ENCODE measurements at regions not wholly inside any gene's neighbourhood (a gene's known extent, or its start where the extent isn't known, plus 50 kb on each side); places are given as distances from the start of the nearest gene placed in this dataset.

GRCh38 chr10:6969659-6970058 lies 389.6 kb upstream of the PRKCQ start:
- Histone ChIP-seq H3K4ac (ENCODE audit: low read depth in 1 of 2, low read length in 2 of 2) (no peak overlapping the region), H3K79me1 (replicated peaks; ENCODE audit: low read length, poor library complexity, severe bottlenecking) (no peaks in the 10 kb centered on the region), H3K27ac (ENCODE audit: low read length, poor library complexity, severe bottlenecking) (no peak overlapping the region), H2AFZ (ENCODE audit: low read depth, low read length) (no peak overlapping the region), H2AK5ac (ENCODE audit: low read length, severe bottlenecking) (no peak overlapping the region), H3K4me3 (ENCODE audit: insufficient read depth in 1 of 2, low read depth in 1 of 2, low read length in 2 of 2) (no peak overlapping the region), H3K27me3 (ENCODE audit: control insufficient read depth in 1 of 2, insufficient read depth in 1 of 2, low read length in 2 of 2) (no peaks in the 10 kb centered on the region), H4K8ac (ENCODE audit: low read length) (no peak overlapping the region), H3K4me2 (ENCODE audit: low read length, poor library complexity, severe bottlenecking) (no peak overlapping the region), H3K9ac (ENCODE audit: low read length) (no peak overlapping the region), H3K36me3 (ENCODE audit: control insufficient read depth in 1 of 2, insufficient read depth in 2 of 2, low read depth in 1 of 2, low read length in 2 of 2) (no peaks in the 10 kb centered on the region), H2BK15ac (ENCODE audit: low read depth, poor library complexity, severe bottlenecking) (no peak overlapping the region), H3K4me1 (ENCODE audit: control insufficient read depth, insufficient read depth, low read depth, low read length) (no peaks in the 10 kb centered on the region), H3K18ac (ENCODE audit: low read depth in 1 of 2, low read length in 2 of 2) (no peak overlapping the region), H4K91ac (ENCODE audit: low read length) (no peak overlapping the region), H3K14ac (ENCODE audit: low read length in 2 of 2) (no peak overlapping the region), H2BK5ac (ENCODE audit: low read depth, low read length, poor library complexity, severe bottlenecking) (no peak overlapping the region), H2BK120ac (ENCODE audit: low read depth, low read length) (no peak overlapping the region), H3K23ac (ENCODE audit: low read length in 2 of 2) (no peak overlapping the region), H3K9me3 (ENCODE audit: control insufficient read depth, low read length) (no peaks in the 10 kb centered on the region), H2BK12ac (ENCODE audit: low read length in 2 of 2) (no peak overlapping the region)
- DNase-seq = no peak
- 91% methylated on average over 3 of the region's 4 CpGs for WGBS

GRCh38 chr10:6964543-6964942 lies 384.5 kb upstream of the PRKCQ start:
- Histone ChIP-seq H3K23ac (ENCODE audit: low read length in 2 of 2) (no peak overlapping the region), H3K4ac (ENCODE audit: low read depth in 1 of 2, low read length in 2 of 2) (no peak overlapping the region), H2BK5ac (ENCODE audit: low read depth, low read length, poor library complexity, severe bottlenecking) (no peak overlapping the region), H2AFZ (ENCODE audit: low read depth, low read length) (no peak overlapping the region), H3K14ac (ENCODE audit: low read length in 2 of 2) (no peak overlapping the region), H3K27me3 (ENCODE audit: control insufficient read depth in 1 of 2, insufficient read depth in 1 of 2, low read length in 2 of 2) (peaks cover 0 to 3% of the 10 kb centered on the region in 2 experiments), H3K18ac (ENCODE audit: low read depth in 1 of 2, low read length in 2 of 2) (no peak overlapping the region), H3K4me3 (ENCODE audit: insufficient read depth in 1 of 2, low read depth in 1 of 2, low read length in 2 of 2) (no peak overlapping the region), H2BK120ac (ENCODE audit: low read depth, low read length) (no peak overlapping the region), H4K8ac (ENCODE audit: low read length) (no peak overlapping the region), H3K36me3 (ENCODE audit: control insufficient read depth in 1 of 2, insufficient read depth in 2 of 2, low read depth in 1 of 2, low read length in 2 of 2) (no peaks in the 10 kb centered on the region), H3K27ac (ENCODE audit: low read length, poor library complexity, severe bottlenecking) (no peak overlapping the region), H3K9ac (ENCODE audit: low read length) (no peak overlapping the region), H3K79me1 (replicated peaks; ENCODE audit: low read length, poor library complexity, severe bottlenecking) (no peaks in the 10 kb centered on the region), H2BK12ac (ENCODE audit: low read length in 2 of 2) (no peak overlapping the region), H2BK15ac (ENCODE audit: low read depth, poor library complexity, severe bottlenecking) (no peak overlapping the region), H4K91ac (ENCODE audit: low read length) (no peak overlapping the region), H2AK5ac (ENCODE audit: low read length, severe bottlenecking) (no peak overlapping the region), H3K9me3 (ENCODE audit: control insufficient read depth, low read length) (no peaks in the 10 kb centered on the region), H3K4me2 (ENCODE audit: low read length, poor library complexity, severe bottlenecking) (no peak overlapping the region), H3K4me1 (ENCODE audit: control insufficient read depth, insufficient read depth, low read depth, low read length) (no peaks in the 10 kb centered on the region)
- 85% methylated on average over 2 of the region's 4 CpGs for WGBS
- no peak for DNase-seq

GRCh38 chr10:6962576-6962975 lies 382.5 kb upstream of the PRKCQ start:
- Histone ChIP-seq H3K4me3 (ENCODE audit: insufficient read depth in 1 of 2, low read depth in 1 of 2, low read length in 2 of 2) (no peak overlapping the region), H3K27me3 (ENCODE audit: control insufficient read depth in 1 of 2, insufficient read depth in 1 of 2, low read length in 2 of 2) (peaks cover 0 to 3% of the 10 kb centered on the region in 2 experiments), H3K9ac (ENCODE audit: low read length) (no peak overlapping the region), H2BK15ac (ENCODE audit: low read depth, poor library complexity, severe bottlenecking) (no peak overlapping the region), H2BK5ac (ENCODE audit: low read depth, low read length, poor library complexity, severe bottlenecking) (no peak overlapping the region), H3K79me1 (replicated peaks; ENCODE audit: low read length, poor library complexity, severe bottlenecking) (no peaks in the 10 kb centered on the region), H3K23ac (ENCODE audit: low read length in 2 of 2) (no peak overlapping the region), H3K4me1 (ENCODE audit: control insufficient read depth, insufficient read depth, low read depth, low read length) (no peaks in the 10 kb centered on the region), H2AK5ac (ENCODE audit: low read length, severe bottlenecking) (no peak overlapping the region), H3K9me3 (ENCODE audit: control insufficient read depth, low read length) (no peaks in the 10 kb centered on the region), H3K18ac (ENCODE audit: low read depth in 1 of 2, low read length in 2 of 2) (no peak overlapping the region), H2BK120ac (ENCODE audit: low read depth, low read length) (no peak overlapping the region), H3K27ac (ENCODE audit: low read length, poor library complexity, severe bottlenecking) (no peak overlapping the region), H4K8ac (ENCODE audit: low read length) (no peak overlapping the region), H2AFZ (ENCODE audit: low read depth, low read length) (no peak overlapping the region), H3K14ac (ENCODE audit: low read length in 2 of 2) (no peak overlapping the region), H3K4ac (ENCODE audit: low read depth in 1 of 2, low read length in 2 of 2) (no peak overlapping the region), H4K91ac (ENCODE audit: low read length) (no peak overlapping the region), H3K4me2 (ENCODE audit: low read length, poor library complexity, severe bottlenecking) (no peak overlapping the region), H2BK12ac (ENCODE audit: low read length in 2 of 2) (no peak overlapping the region), H3K36me3 (ENCODE audit: control insufficient read depth in 1 of 2, insufficient read depth in 2 of 2, low read depth in 1 of 2, low read length in 2 of 2) (no peaks in the 10 kb centered on the region)
- WGBS = 82% methylated on average over 6 of the region's 6 CpGs
- DNase-seq = no peak

- Histone ChIP-seq H3K27ac (ENCODE audit: low read length, poor library complexity, severe bottlenecking) (no peak overlapping the region), H2AK5ac (ENCODE audit: low read length, severe bottlenecking) (no peak overlapping the region), H2BK120ac (ENCODE audit: low read depth, low read length) (no peak overlapping the region), H3K4me1 (ENCODE audit: control insufficient read depth, insufficient read depth, low read depth, low read length) (no peaks in the 10 kb centered on the region), H4K91ac (ENCODE audit: low read length) (no peak overlapping the region), H2AFZ (ENCODE audit: low read depth, low read length) (no peak overlapping the region), H2BK15ac (ENCODE audit: low read depth, poor library complexity, severe bottlenecking) (no peak overlapping the region), H2BK5ac (ENCODE audit: low read depth, low read length, poor library complexity, severe bottlenecking) (no peak overlapping the region), H3K18ac (ENCODE audit: low read depth in 1 of 2, low read length in 2 of 2) (no peak overlapping the region), H3K23ac (ENCODE audit: low read length in 2 of 2) (no peak overlapping the region), H2BK12ac (ENCODE audit: low read length in 2 of 2) (no peak overlapping the region), H3K4me2 (ENCODE audit: low read length, poor library complexity, severe bottlenecking) (no peak overlapping the region), H4K8ac (ENCODE audit: low read length) (no peak overlapping the region), H3K4me3 (ENCODE audit: insufficient read depth in 1 of 2, low read depth in 1 of 2, low read length in 2 of 2) (no peak overlapping the region), H3K9me3 (ENCODE audit: control insufficient read depth, low read length) (no peaks in the 10 kb centered on the region), H3K14ac (ENCODE audit: low read length in 2 of 2) (no peak overlapping the region), H3K4ac (ENCODE audit: low read depth in 1 of 2, low read length in 2 of 2) (no peak overlapping the region), H3K79me1 (replicated peaks; ENCODE audit: low read length, poor library complexity, severe bottlenecking) (no peaks in the 10 kb centered on the region), H3K36me3 (ENCODE audit: control insufficient read depth in 1 of 2, insufficient read depth in 2 of 2, low read depth in 1 of 2, low read length in 2 of 2) (no peaks in the 10 kb centered on the region), H3K9ac (ENCODE audit: low read length) (no peak overlapping the region), H3K27me3 (ENCODE audit: control insufficient read depth in 1 of 2, insufficient read depth in 1 of 2, low read length in 2 of 2) (peaks cover 0 to 3% of the 10 kb centered on the region in 2 experiments)
- no CpG with 5 or more reads among the region's 1 CpG for WGBS
- no peak for DNase-seq
Observed at GRCh38 chr10:6958711-6959110, 378.6 kb upstream of the PRKCQ start.

All from mesenchymal stem cell (in vitro differentiated cells and primary cell).